HG03442 (cell line): ENCODE measurements at regions not wholly inside any gene's neighbourhood (a gene's known extent, or its start where the extent isn't known, plus 50 kb on each side); places are given as distances from the start of the nearest gene placed in this dataset.

ENCODE experiments used
- ATAC-seq: cut with Tn5 transposase; IDR thresholded peaks from one replicate; pipeline ENCODE4 v1.9.1; 2021; ENCODE audit warnings: mild to moderate bottlenecking, moderate library complexity; ENCODE audit not compliant: unreplicated experiment

DNA sequence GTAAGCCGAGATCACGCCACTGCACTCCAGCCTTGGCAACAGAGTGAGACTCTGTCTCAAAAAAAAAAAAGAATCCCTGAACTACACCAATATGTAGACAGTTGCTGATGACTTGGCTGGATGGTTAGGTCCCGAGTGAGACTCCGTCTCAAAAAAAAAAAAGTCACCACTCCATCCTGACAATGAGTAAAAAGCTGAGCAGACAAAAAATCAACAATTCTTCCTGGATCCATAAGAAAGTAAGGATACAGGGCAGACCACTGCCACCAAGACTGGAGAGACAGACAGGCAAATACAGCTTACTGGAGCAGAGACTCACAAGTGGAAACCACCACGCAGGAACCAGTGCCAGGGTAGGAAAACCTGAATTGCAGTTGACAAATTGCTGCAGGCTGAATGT lies 67.1 kb upstream of the ERCC4 start:
- no peak for ATAC-seq

DNA sequence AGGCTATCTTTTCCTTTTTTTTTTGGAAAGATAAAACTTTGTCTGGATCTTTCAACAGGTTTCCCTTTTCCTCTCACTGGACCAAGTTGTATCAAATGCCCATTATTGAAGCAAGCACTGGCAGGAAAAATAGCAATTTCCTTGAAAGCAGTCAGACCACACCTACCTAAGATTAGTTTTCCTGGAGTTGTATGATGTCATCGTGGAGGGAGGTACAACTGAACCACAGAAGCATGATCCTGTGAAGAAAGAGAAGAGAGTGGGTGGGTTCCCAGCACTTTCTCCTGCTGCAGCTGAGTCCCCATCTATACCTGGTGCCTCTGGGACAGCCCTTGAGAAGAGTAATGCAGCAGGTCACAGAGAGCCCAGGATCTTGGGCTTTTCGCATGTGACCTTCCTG lies 63.6 kb upstream of the ERCC4 start:
- no peak for ATAC-seq

DNA sequence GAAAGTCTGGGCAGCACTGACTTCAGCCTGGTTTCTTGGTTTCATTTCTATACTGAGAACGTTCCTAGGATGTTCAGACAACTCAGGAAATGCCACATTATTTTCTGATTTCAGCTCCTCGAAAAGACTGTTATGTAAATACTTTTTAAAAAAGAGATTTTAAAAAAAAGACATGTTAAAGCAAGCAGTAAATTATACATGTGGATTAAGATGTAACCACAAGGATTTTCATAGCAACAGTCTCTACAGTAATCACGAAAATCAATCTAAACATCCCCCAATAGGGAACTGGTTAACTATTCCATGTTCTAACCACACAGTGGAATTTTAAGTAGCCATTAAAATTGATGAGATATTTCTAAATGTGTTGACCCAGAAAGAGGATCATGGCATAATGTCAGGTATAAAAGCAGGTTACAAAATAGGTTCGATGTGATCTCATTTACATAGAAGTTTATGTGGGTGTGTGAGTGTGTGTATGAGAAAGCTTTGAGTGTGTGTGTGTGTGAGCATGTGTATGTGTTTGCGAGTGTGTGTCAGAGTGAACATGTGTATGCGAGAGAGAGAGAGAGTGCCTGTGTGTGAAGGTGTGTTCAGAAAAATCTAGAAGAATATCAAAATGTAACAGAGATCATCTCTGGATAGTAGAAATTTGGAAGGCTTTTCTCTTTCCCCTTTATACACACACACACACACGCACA lies 63.0 kb upstream of the ERCC4 start:
- ATAC-seq = no peak

DNA sequence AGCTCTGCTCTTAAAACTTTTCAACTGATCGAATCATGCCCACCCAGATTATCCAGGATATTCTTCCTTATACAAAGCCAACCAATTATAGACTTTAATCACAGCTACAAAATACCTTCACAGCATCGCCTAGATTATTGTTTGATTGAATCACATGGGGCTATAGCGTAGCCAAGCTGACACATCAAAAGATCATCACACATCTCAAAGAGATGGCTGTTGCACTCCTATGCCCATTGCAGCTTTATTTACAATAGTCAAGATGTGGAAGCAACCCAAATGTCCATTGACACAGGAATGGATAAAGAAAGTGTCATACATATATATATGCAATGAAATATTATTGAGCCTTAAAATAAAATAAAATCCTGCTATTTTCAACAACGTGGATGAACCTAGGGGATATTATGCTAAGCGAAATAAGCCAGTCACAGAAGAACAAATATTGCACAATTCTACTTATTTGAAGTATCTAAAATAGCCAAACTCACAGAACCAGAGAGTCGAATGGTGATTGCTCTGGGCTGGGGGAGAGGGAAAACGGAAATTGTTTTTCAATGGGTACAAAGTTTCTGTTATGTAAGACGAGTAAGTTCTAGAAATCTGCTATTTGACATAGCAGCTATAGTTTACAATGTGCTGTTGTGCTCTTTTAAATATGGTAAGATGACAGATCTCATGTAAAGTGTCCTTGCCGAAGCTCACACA lies 60.9 kb upstream of the ERCC4 start:
- ATAC-seq = no peak

DNA sequence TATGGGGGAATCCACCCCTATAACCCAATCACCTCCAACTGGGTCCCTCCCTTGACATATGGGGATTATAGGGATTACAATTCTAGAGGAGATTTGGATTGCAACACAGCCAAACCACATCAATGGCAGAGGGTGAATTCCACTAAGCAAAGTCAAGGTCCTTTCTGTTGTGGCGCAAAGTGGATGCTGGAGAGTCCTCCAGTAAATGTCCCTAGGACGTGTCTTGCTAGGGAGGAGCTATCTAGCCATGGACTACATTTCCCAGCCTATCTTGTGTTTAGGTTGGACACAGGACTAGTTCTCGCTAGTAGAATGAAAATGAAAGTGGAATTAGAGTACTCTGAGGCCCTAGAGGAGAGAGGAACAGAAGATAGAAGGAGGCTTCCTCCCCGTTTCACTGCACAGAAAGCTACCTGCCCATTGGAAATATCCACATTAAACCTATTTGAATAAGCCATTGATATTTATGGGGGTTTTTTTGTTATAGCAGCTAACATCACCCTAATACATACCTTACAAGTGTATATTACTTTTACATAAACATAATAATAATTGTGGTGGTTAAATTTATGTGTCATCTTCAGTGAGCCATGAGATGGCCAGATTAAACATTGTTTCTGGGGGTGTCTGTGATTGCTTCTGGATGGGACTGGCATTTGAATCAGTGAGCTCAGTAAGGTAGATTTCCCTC lies 56.7 kb upstream of the ERCC4 start:
- no peak for ATAC-seq

DNA sequence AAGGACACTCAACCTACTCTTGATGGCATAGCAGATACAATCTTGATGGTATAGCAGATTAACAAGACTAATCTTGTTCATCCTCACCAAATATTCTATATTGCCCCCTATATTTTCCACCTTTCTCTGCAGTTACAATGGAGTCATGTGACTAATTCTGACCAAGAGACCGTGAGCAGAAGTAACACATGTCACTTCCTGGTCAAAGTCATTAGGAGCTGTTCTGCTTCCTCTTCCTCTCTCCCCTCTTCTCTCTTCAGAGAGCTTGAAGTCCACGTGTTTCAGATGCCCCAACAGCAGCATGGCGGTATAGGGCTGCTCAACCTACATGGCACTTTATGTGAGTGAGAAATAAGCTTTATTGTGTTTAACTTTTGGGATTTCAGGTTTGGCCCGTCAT lies 55.3 kb upstream of the ERCC4 start:
- ATAC-seq = no peak

DNA sequence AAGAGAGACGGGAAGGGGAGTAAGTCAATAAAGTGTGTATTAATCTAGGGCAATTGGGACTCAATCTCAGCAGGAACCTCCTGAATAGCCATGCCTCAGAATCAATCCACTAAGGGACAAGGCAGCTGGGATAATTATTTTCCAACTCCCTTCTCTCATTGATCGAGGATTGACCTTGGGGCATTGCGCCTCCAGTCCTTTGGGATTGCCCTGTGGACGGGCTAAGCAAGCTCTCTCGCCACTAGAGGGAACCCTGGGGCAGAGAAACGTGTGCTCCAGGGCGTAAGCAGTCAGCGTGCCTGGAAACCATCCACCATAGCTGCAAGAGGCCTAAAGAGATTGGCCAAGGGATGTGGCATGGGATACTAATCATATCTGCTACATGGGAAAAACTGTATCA lies 53.9 kb upstream of the ERCC4 start:
- ATAC-seq = no peak
